ENCODE measurements at regions not wholly inside any gene's neighbourhood (a gene's known extent, or its start where the extent isn't known, plus 50 kb on each side); places are given as distances from the start of the nearest gene placed in this dataset.

GRCh38 chrX:42944381-42944998 lies 166.5 kb upstream of the PPP1R2C start:
- peaks cover 10% of the 10 kb centered on the region for H3K4me1 Mint-ChIP-seq
- peaks cover 0 to 2% (median 0%) of the 10 kb centered on the region in 3 donors for H3K27me3 Mint-ChIP-seq (ENCODE audit: low read depth in 3 of 3)

GRCh38 chrX:42946544-42947194 lies 168.7 kb upstream of the PPP1R2C start:
- Mint-ChIP-seq H3K36me3 (no peaks in the 10 kb centered on the region), H3K4me1 (peaks cover 10% of the 10 kb centered on the region), H3K27ac (no peak overlapping the region), H3K27me3 (ENCODE audit: low read depth in 3 of 3) (peaks cover 0 to 2% (median 0%) of the 10 kb centered on the region in 3 donors), H3K9me3 (peaks cover 0 to 3% (median 0%) of the 10 kb centered on the region in 7 donors), H3K4me3 (no peak overlapping the region)
- Histone ChIP-seq H3K4me1 (ENCODE audit: control insufficient read depth in 1 of 2, insufficient read depth in 2 of 2, low read length in 2 of 2) (no peaks in the 10 kb centered on the region), H4K20me1 (ENCODE audit: insufficient read depth, low read length) (no peaks in the 10 kb centered on the region), H3K36me3 (replicated peaks in 1 of 2; ENCODE audit: control insufficient read depth in 1 of 2, insufficient read depth in 2 of 2, low read length in 2 of 2) (no peaks in the 10 kb centered on the region), H3K9me3 (replicated peaks in 1 of 2; ENCODE audit: control insufficient read depth in 1 of 2, insufficient read depth in 1 of 2, low read length in 2 of 2) (no peaks in the 10 kb centered on the region), H3K4me3 (replicated peaks in 1 of 3; ENCODE audit: low read depth in 2 of 3, low read length in 3 of 3) (no peak overlapping the region), H3K27me3 (ENCODE audit: control insufficient read depth in 2 of 2, insufficient read depth in 2 of 2, low read length in 2 of 2) (peaks cover 0 to 2% of the 10 kb centered on the region in 2 donors), H3K9ac (ENCODE audit: insufficient read depth, low read length, poor library complexity, severe bottlenecking) (no peak overlapping the region), H2AFZ (ENCODE audit: insufficient read depth, low read depth, low read length, poor library complexity, severe bottlenecking) (no peak overlapping the region), H3K4me2 (replicated peaks; ENCODE audit: extremely low read depth, low read length, poor library complexity, severe bottlenecking) (no peak overlapping the region), H3K27ac (ENCODE audit: low read depth in 1 of 2, low read length in 2 of 2) (no peak overlapping the region), H3K79me2 (ENCODE audit: insufficient read depth, low read length) (no peaks in the 10 kb centered on the region)
- TF ChIP-seq, protein P1, sequence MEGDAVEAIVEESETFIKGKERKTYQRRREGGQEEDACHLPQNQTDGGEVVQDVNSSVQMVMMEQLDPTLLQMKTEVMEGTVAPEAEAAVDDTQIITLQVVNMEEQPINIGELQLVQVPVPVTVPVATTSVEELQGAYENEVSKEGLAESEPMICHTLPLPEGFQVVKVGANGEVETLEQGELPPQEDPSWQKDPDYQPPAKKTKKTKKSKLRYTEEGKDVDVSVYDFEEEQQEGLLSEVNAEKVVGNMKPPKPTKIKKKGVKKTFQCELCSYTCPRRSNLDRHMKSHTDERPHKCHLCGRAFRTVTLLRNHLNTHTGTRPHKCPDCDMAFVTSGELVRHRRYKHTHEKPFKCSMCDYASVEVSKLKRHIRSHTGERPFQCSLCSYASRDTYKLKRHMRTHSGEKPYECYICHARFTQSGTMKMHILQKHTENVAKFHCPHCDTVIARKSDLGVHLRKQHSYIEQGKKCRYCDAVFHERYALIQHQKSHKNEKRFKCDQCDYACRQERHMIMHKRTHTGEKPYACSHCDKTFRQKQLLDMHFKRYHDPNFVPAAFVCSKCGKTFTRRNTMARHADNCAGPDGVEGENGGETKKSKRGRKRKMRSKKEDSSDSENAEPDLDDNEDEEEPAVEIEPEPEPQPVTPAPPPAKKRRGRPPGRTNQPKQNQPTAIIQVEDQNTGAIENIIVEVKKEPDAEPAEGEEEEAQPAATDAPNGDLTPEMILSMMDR (IDR thresholded peaks at IDR 0.05), result no peak
- no CpG with 5 or more reads among the region's 6 CpGs for WGBS (ENCODE audit: insufficient coverage)
- no peak for DNase-seq
- intact Hi-C loops (cut with micrococcal nuclease), result no loop called here

More at GRCh38 chrX:42944381-42944998, 166.5 kb upstream of the PPP1R2C start:
- no peak overlapping the region for H2AFZ ChIP-seq (ENCODE audit: insufficient read depth, low read depth, low read length, poor library complexity, severe bottlenecking)
- H3K27me3 ChIP-seq (ENCODE audit: control insufficient read depth in 2 of 2, insufficient read depth in 2 of 2, low read length in 2 of 2), result no peaks in the 10 kb centered on the region
- no peak overlapping the region for H3K27ac Mint-ChIP-seq
- no peak overlapping the region for H3K4me2 ChIP-seq (replicated peaks; ENCODE audit: extremely low read depth, low read length, poor library complexity, severe bottlenecking)
- intact Hi-C loops (cut with micrococcal nuclease), result no loop called here
- DNase-seq, result no peak
- H3K36me3 ChIP-seq (replicated peaks in 1 of 2; ENCODE audit: control insufficient read depth in 1 of 2, insufficient read depth in 2 of 2, low read length in 2 of 2), result no peaks in the 10 kb centered on the region
- H3K9ac ChIP-seq (ENCODE audit: insufficient read depth, low read length, poor library complexity, severe bottlenecking), result no peak overlapping the region
- no peak overlapping the region for H3K4me3 Mint-ChIP-seq
- H3K9me3 Mint-ChIP-seq, result peaks cover 0 to 5% (median 2%) of the 10 kb centered on the region in 7 donors
- no peak overlapping the region for H3K27ac ChIP-seq (ENCODE audit: low read depth in 1 of 2, low read length in 2 of 2)
- H3K36me3 Mint-ChIP-seq, result no peaks in the 10 kb centered on the region
- 40% methylated on average over 1 of the region's 3 CpGs for WGBS (ENCODE audit: insufficient coverage)
- no peaks in the 10 kb centered on the region for H3K9me3 ChIP-seq (replicated peaks in 1 of 2; ENCODE audit: control insufficient read depth in 1 of 2, insufficient read depth in 1 of 2, low read length in 2 of 2)
- no peaks in the 10 kb centered on the region for H3K79me2 ChIP-seq (ENCODE audit: insufficient read depth, low read length)
- H3K4me1 ChIP-seq (ENCODE audit: control insufficient read depth in 1 of 2, insufficient read depth in 2 of 2, low read length in 2 of 2), result no peaks in the 10 kb centered on the region
- H4K20me1 ChIP-seq (ENCODE audit: insufficient read depth, low read length), result no peaks in the 10 kb centered on the region
- H3K4me3 ChIP-seq (replicated peaks in 1 of 3; ENCODE audit: low read depth in 2 of 3, low read length in 3 of 3), result no peak overlapping the region
- TF ChIP-seq, protein P1 (IDR thresholded peaks at IDR 0.05), result no peak
